ENCODE measurements at regions not wholly inside any gene's neighbourhood (a gene's known extent, or its start where the extent isn't known, plus 50 kb on each side); places are given as distances from the start of the nearest gene placed in this dataset.

DNA sequence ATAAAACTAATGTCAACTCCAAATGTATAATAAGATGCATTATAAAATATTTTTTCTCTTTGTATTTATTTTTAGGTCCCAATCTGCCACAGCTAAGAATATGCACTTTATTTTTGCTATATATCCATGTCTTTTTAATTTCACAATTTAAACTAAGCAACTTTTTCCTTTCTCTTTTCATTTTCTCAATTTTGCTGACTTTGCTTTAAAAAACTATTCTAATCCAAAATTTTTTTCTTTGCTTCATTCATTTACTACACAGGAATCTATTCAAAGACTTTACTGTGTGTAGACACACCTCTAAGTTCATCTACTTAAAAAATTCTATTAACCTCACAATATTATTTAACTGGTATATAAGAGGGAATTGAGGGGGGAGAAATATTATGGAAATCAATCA, 201.9 kb downstream of the ADGRA3 start:
- Histone ChIP-seq H3K27ac (no peak overlapping the region), H3K36me3 (no peaks in the 10 kb centered on the region), H3K27me3 (no peaks in the 10 kb centered on the region), H3K4me3 (no peak overlapping the region), H3K9me3 (no peaks in the 10 kb centered on the region), H3K4me1 (no peaks in the 10 kb centered on the region)
- TF ChIP-seq, protein P1, sequence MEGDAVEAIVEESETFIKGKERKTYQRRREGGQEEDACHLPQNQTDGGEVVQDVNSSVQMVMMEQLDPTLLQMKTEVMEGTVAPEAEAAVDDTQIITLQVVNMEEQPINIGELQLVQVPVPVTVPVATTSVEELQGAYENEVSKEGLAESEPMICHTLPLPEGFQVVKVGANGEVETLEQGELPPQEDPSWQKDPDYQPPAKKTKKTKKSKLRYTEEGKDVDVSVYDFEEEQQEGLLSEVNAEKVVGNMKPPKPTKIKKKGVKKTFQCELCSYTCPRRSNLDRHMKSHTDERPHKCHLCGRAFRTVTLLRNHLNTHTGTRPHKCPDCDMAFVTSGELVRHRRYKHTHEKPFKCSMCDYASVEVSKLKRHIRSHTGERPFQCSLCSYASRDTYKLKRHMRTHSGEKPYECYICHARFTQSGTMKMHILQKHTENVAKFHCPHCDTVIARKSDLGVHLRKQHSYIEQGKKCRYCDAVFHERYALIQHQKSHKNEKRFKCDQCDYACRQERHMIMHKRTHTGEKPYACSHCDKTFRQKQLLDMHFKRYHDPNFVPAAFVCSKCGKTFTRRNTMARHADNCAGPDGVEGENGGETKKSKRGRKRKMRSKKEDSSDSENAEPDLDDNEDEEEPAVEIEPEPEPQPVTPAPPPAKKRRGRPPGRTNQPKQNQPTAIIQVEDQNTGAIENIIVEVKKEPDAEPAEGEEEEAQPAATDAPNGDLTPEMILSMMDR (IDR thresholded peaks at IDR 0.05): no peak
- no peak for DNase-seq (ENCODE audit: low spot score)

DNA sequence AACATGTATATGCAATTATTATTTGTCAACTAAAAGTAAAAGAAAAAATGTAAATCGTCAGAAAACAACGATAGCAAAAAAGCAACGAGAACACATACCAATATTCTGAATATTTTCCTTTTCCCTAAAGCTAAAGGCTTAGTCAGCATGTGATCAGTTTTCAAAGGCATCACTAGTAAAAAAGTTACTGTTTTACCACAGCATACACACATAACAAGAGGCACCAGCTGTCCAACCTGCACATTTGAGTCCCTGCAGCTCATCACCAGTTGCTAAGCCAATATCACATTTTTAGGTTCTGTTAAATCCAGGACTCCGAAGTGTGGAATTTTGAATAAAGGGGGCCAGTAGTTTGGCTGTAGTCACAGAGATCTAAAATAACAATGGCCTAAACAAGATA, 203.8 kb downstream of the ADGRA3 start:
- Histone ChIP-seq H3K4me3 (no peak overlapping the region), H3K36me3 (no peaks in the 10 kb centered on the region), H3K27ac (no peak overlapping the region), H3K9me3 (no peaks in the 10 kb centered on the region), H3K4me1 (no peaks in the 10 kb centered on the region), H3K27me3 (no peaks in the 10 kb centered on the region)
- DNase-seq (ENCODE audit: low spot score): no peak
- TF ChIP-seq, protein P1 (IDR thresholded peaks at IDR 0.05): no peak

DNA sequence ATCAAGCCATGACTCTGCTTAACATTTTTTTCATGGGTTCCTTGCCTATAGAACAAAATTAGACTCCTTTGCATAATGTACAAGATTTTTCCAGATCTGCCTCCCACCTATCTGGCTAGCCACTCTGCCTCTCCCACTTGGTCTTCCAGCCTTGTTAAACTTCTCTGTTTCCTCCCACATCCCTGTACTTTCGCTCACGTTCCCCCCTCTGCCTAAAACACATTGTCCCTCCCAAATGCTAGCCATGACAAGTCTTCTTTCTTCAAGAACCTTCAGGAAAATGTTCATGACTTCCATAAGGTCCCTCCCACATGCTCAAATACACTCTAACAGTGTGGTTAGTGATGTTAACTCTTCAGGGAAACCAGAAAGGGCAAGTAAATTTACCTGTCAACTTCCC, 214.6 kb downstream of the ADGRA3 start:
- Histone ChIP-seq H3K4me1 (no peaks in the 10 kb centered on the region), H3K9me3 (peaks cover 0 to 6% of the 10 kb centered on the region in 2 donors), H3K27me3 (no peaks in the 10 kb centered on the region), H3K4me3 (no peak overlapping the region), H3K27ac (no peak overlapping the region), H3K36me3 (no peaks in the 10 kb centered on the region)
- TF ChIP-seq, protein P1 (IDR thresholded peaks at IDR 0.05): no peak
- DNase-seq (ENCODE audit: low spot score): no peak

DNA sequence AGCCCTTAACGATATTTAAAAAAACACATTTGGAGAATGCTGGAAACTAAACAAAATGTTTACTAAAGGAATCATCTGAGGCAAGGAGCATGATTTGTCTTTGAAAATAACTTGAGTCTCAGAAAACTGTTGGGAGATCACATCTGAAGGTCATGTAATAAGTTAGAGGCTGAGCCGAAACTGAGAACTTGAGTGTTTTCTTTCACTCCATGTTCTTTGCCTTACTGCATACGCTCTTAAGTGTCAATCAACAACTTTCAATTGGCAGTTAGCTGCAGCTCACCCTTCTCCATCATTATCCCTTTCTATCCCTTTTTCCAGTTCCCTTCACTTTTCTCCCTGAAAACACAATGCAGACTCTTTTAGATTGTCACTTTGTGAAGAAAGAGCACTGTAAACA, 216.2 kb downstream of the ADGRA3 start:
- no peak for DNase-seq (ENCODE audit: low spot score)
- TF ChIP-seq, protein P1 (IDR thresholded peaks at IDR 0.05): no peak
- no peak overlapping the region for H3K27ac ChIP-seq
- H3K27me3 ChIP-seq: no peaks in the 10 kb centered on the region
- H3K36me3 ChIP-seq: no peaks in the 10 kb centered on the region
- H3K9me3 ChIP-seq: peaks cover 0 to 6% of the 10 kb centered on the region in 2 donors
- H3K4me1 ChIP-seq: no peaks in the 10 kb centered on the region
- no peak overlapping the region for H3K4me3 ChIP-seq

DNA sequence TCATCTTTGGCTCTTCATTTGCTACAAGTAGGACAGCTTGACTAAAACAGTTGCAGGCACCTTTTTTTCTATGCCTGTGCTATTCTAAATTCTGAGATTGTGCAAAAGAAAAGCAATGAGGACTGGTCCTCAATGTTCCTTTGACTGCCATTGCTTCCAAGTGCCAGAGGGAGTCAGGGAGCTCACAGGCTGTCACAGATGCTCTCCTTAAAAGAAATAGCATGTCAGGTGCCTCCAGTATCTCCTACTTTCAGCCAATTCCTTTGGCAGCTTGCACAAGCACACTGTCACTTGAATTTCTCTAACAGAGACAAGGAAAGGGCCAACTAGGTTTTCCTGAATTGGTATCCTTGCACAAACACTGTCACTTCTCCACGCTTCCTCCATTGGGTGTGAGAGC, 228.2 kb downstream of the ADGRA3 start:
- Histone ChIP-seq H3K27ac (no peak overlapping the region), H3K27me3 (no peaks in the 10 kb centered on the region), H3K4me3 (no peak overlapping the region), H3K4me1 (no peaks in the 10 kb centered on the region), H3K9me3 (no peaks in the 10 kb centered on the region), H3K36me3 (no peaks in the 10 kb centered on the region)
- no peak for DNase-seq (ENCODE audit: low spot score)
- TF ChIP-seq, protein P1 (IDR thresholded peaks at IDR 0.05): no peak

DNA sequence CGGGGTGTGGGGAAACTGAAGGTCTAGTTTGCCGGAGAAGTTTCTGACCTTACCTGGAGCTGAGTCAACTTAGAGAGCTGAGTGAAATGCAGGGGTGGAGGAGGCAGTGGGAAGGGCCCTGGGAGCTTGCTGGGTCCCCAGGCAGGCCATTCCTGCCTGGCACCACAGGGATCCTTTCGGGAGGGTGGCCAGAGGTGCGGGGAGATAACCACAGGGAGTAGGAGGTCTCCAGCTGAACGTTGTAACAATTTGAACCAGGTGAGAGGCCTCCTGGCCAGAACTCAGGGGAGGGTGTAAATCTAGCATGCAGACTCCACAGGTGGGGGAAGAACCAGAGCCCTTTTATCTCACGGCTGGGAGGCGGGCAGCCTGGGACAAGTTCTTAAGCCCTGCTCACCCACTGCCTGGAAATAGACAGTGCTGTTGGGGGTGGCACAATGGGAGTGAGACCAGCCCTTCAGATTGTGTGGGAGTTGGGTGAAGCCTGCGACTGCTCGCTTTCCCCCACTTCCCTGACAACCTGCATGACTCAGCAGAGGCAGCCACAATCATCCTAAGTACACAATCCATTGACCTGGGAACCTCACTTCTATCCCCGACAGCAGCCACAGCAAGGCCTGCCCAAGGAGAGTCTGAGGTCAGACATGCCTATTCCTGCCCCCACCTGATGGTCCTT, 247.4 kb downstream of the ADGRA3 start:
- no peak overlapping the region for H3K4me3 ChIP-seq
- TF ChIP-seq, protein P1 (IDR thresholded peaks at IDR 0.05): no peak
- H3K27ac ChIP-seq: no peak overlapping the region
- no peaks in the 10 kb centered on the region for H3K4me1 ChIP-seq
- H3K27me3 ChIP-seq: no peaks in the 10 kb centered on the region
- no peak for DNase-seq (ENCODE audit: low spot score)
- H3K36me3 ChIP-seq: no peaks in the 10 kb centered on the region
- no peaks in the 10 kb centered on the region for H3K9me3 ChIP-seq

Data from right atrium auricular region (tissue), 2 donors.